Suppressor macrophage treated with lipopolysaccharide for 1 hour (primary cell): ENCODE measurements at regions not wholly inside any gene's neighbourhood (a gene's known extent, or its start where the extent isn't known, plus 50 kb on each side); places are given as distances from the start of the nearest gene placed in this dataset.
"Not testable (repeated sequence)": the region's sequence is repeated elsewhere in the genome, so short reads cannot be mapped to it uniquely, and the experiment has no call there.

Experiments used
- DNase-seq, 3 donors: peaks; one replicate each; pipeline ENCODE4 v3.0.0-alpha.2; 2020 to 2022

- DNase-seq, result no peak
Measured at GRCh38 chr9:78879324-78880100, 582.6 kb downstream of the PSAT1 start.

- no peak for DNase-seq
Measured at GRCh38 chr9:78881295-78881694, 584.4 kb downstream of the PSAT1 start.

GRCh38 chr9:78882481-78882880, 585.6 kb downstream of the PSAT1 start:
- no peak for DNase-seq

DNA sequence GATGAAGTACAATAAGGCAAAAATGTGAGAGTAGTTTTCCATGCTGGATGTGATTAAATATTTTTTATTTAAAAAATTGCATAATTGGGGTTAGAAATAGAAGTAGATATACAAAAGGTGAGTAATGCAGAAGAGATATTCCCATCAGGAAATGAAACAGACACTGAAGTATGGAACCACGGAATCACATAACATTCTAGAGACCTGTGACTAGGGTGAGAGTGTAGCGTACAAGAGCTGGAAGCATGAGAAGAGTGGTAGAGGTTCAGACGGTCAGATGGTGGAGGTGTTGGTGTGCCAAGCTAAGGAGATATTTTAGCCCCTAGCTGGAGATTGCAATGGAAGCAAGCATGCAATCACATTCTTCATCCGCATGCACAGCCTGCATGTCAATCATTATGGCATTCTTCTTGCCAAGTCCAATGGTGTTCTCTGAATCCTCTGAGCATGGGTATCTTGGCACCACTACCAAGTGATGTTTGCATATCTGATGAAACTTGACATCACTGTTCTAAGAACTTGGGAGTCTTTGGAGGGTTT, 587.8 kb downstream of the PSAT1 start:
- DNase-seq, result no peak

DNA sequence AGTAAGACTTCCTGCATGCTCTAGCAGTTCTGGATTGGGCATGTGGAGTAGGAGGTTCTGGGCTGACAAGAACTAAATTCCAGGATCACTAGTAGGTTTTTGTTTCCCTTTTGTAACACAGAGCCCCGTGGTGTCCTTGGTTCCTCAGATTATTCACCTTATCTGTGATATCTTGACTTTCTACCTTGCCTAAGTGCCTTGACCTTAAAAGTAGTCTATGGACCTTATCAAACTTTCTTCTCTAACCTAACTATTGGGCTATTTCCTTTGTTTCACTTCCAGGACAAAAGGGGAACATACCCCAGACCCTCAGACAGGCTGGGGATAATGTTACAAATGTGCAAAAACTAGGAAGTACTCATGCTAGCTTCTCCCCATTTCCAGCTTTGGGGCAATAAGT, 595.3 kb downstream of the PSAT1 start:
- no peak for DNase-seq

DNA sequence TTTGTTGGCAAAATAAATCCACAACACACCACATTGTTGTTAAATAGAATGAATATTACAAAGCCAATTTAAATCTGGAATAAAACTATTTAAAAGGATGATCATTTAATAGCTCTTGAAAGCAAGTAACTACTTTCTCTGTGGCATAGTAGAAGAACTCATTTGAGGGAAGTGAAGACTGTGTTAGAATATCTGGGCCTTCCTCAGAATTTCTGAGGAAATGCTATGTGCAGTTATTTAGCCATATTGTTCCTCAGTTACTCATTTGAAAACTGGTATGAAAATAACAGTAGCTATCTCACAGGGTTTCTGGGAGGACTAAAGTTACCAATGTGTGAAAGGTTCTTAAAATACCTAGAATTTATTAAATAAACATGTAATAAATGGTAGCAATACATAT, 595.8 kb downstream of the PSAT1 start:
- no peak for DNase-seq

GRCh38 chr9:78893774-78894401, 597.0 kb downstream of the PSAT1 start:
- no peak for DNase-seq

- DNase-seq, result no peak
Measured at GRCh38 chr9:78896479-78896878, 599.6 kb downstream of the PSAT1 start.

DNA sequence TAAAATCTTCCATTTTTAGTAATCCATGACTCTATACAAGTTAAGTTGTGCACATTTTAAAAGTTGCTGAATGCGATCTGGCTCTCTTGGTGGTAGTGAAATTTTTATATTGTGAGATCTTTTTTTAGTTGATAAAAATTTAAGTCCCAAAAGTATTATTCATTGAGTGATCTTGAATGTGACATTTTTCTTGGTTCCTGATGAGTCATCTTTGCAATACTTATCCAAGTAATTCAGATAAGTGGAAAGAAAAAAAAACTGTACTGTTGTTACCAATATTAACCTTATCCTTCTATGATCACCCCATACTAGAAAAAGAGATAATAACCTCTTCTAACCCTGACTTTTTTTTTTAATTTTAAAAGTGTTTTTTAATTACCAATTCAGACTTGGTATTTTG, 601.3 kb downstream of the PSAT1 start:
- DNase-seq, result no peak

DNA sequence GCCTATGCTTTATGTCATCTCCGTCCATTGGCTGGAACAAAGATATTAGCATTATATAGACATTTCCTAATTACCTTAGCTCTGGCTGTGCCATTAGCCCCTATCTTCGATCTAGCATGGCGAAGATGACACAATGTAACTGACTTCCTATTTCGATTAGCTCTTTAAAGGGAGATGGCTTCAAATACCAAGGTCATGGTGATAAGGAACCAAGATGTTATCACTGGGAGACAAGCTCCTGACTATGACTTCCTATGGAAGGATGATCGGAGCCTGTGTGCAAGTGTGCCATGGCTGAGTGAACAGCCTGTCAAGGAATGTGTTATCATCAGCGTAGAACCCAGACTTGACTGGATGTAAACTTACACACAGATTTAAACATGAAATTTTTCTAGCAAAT, 602.1 kb downstream of the PSAT1 start:
- no peak for DNase-seq

DNA sequence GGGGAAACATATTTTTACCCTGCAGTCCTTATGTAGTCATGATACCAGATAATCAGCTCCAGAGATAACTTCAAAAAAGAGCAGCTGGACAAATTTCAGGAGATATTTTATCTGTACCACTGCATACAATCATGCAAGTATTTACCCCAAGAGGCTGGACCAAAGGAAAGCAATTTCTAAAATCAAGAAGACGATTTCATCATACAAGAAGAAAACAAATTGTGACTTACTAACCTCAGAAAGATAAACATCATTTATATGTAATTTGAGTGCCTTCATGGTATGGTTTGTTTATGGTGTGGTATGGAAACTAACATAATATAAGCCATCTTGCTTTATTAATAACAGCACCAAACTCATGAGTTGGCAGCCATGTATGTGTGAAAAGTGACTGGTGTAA, 603.6 kb downstream of the PSAT1 start:
- DNase-seq, result no peak

DNA sequence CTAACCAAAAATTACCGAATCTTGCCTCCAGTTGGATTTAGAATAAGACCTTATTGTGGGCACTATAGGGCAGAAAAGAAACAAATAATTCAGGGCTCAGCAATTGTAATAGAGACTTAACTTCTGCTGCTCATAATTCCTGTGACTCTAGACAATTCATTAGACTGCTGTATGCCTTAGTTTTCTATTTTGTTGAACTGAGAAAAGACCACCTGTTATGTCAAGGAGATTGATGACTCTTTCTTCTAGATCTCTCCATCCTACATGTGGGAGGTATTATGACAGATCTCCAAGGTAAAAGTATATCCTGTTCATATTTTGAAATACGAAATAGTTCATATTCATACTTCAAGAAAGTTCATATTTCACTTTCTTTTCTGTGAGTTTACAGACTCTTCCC, 605.1 kb downstream of the PSAT1 start:
- no peak for DNase-seq

DNA sequence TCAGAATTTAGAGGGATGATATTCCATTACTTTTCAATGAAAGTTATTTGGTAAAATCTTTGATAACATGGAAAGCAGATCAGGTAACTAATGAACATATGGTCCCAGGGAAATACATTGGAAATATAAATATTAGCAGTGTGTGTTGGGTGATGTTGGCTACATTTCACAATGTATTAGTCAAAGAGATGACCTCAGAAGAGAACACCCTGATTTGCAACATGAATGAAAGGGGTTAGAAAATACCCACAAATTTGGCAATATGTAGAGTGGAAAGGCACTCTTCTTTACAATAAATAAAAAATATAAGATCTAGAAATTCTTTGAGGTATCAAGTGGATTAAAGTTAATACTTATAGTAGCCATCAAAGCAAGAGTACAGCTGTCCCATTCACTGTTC, 606.7 kb downstream of the PSAT1 start:
- DNase-seq, result no peak

DNA sequence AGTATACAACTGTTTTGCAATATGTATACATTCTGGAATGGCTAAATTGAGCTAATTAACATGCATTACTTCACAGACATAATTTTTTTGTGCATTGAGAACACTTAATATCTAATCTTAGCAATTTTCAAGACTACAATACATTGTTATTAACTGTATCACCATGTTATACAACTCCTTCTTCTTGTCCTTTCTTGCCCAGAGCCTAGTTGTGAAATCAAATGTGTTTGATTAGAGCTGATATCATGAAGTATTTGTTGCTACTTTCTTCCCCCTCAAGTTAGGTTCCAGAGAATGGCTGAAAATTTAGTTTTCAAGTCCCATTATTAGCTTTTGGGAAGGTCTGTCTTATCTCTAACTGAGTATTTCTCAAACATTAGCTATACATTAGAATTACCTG, 607.8 kb downstream of the PSAT1 start:
- DNase-seq, result no peak

DNA sequence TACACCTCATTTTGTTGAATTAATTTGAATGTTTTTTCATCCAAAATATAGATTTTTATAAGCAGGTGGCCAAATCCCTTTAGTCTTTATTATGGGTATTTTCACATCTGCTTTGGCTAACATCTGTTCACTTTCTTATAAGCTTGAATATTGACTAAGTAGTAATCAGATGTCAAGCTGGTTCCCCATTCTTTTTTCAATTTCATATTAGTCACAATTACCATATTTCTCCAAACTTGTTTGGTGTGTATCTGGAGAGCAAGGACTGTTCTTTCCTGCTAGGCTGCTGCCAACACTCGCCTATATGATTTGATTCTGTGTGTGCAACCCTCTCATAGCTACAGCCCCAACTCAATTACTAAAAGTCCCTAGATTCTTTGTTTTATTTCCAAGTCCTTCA, 608.5 kb downstream of the PSAT1 start:
- DNase-seq, result no peak

DNA sequence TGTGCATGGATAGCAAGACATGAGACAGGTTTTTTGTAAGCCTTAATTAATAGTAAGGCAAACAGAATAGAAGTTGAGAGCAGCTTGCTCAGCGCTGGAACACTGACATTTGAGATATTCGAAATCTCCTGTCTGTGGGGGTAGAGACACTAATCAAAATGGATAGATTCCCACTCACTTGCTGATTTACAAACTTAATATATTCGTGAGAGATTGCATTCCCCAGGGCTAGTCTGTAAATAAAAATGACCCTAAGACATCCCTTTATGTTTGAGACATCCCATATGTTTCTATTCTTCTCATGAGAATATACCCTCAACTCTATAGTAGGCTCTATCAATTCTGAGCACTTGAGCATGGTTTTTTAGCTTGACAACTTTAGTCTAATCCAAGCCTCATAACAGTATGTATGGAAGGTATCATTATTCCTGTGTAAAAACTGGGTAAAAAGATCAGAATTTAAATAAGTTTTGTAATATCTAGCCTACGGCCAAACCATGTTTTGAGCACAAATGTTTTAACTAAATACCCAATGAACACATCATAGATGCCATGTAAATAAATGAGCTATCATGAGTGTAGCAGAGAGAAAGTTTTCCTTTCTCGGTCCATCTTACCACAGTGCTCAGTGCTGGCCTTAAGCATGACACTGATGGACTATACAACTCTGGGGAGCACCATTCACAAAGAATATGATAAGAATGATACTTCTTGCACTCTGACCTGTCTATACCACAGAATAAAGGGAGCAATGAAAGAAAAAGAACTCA, 609.2 kb downstream of the PSAT1 start:
- no peak for DNase-seq

DNA sequence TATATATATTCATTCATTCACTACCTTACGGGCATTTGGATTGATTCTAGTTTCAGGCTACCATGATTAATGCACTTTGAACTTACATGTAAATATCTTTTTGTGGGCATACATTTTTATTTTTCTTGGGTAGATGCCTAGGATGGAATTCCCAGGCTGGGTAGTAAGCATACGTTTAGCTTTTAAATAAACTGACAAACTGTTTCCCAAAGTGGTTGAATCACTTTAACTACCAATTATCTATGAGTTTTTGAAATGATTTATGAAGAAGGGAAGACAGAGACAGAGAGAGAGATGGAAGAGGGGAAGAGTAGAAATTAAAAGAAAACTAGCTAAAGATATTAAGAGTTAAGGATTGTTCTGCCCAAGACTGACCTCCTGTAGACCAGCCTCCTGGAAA, 612.6 kb downstream of the PSAT1 start:
- DNase-seq, result no peak

DNA sequence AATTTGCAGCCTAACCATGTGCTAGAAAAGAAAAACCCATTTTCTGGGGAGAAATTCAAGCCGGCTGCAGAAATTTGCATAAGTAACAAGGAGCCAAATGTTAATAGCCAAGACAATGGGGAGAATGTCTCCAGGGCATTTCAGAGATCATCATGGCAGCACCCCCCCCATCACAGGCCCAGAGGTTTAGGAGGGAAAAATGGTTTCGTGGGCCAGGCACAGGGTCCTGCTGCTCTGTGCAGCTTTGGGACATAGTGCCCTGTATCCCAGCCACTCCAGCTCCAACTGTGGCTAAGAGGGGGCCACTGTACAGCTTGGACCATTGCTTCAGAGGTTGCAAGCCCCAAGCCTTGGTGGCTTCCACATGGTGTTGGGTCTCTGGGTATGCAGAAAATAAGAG, 620.0 kb downstream of the PSAT1 start:
- not testable (repeated sequence) for DNase-seq

DNA sequence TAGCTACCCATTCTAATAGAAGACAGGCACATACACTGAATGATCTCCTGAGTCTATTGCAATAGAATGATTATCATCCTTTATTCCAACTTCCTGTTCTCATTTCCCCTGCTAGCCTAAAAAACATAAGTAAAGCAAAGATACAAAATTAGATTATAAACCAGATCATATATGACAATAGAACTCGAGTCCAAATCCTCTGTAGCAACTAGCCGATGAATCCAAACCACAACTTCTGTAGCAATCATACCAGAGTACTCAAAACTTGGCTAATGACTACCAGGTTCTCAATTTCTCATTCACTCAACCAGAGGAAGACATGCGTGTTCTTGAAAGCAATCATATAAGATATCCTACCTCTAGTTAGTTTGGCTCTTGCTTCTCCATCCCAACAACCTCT, 622.1 kb downstream of the PSAT1 start:
- no peak for DNase-seq

- DNase-seq, result no peak
Measured at GRCh38 chr9:78919701-78920100, 622.8 kb downstream of the PSAT1 start.

DNA sequence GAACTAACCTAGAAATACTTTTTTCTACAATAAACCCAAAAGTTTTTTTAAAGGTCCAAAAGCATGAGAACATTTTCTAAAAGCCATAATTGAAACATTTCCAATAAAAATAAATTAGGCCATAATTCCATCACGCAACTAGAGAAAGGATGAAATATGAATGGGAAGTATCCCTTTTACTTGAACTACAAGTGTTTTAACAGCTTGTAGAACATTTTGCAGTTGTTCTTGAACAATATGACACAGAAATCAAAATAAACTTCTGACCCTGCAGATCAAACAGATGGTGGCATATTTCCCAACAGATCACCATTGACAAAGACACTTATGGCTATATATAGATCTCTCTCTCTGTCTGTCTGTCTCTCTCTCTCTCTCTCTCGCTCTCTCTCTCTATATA, 624.4 kb downstream of the PSAT1 start:
- no peak for DNase-seq

GRCh38 chr9:78923966-78924659, 627.2 kb downstream of the PSAT1 start:
- no peak for DNase-seq
